Fibroblast of pulmonary artery (primary cell): ENCODE measurements at regions not wholly inside any gene's neighbourhood (a gene's known extent, or its start where the extent isn't known, plus 50 kb on each side); places are given as distances from the start of the nearest gene placed in this dataset.
"Not testable (repeated sequence)": the region's sequence is repeated elsewhere in the genome, so short reads cannot be mapped to it uniquely, and the experiment has no call there.

Source experiments
- DNase-seq: peaks from one replicate; pipeline ENCODE4 v3.0.0-alpha.2; 2010; ENCODE audit warnings: low read depth
- H3K4me3 ChIP-seq: replicated peaks from 2 replicates; pipeline ENCODE4 v1.5.1; 2011; ENCODE audit warnings: low read depth, mild to moderate bottlenecking, control low read depth, low read length, moderate library complexity
- CTCF ChIP-seq: IDR thresholded peaks from 2 replicates; pipeline ENCODE4 v1.5.1; 2011; ENCODE audit warnings: mild to moderate bottlenecking, control low read depth, low read length, inconsistent platforms; ENCODE audit errors: missing control alignments

- TF ChIP-seq CTCF: no peak
- DNase-seq: no peak
- H3K4me3 ChIP-seq: no peak overlapping the region
Observed at GRCh38 chr2:16202266-16203020, 262.1 kb downstream of the MYCN start.

DNA sequence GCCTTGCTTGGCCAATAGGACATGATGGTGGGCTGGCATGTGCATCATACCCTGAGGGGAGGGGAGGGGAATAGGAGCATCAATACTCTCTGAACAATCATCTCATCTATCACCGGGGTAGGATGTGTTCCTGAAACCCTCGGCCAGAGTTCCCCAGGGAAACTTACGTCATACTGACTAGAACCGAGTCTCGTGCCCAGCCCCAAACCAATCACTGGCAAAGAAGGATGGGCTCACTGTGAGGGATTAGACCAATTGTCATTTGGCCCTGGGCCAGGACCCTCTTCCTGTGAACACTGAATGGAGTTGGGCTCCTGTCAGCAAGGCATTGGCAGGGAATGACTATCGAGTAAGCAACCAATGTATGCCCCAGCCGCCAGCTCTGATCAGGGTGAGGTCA lies 261.5 kb downstream of the MYCN start:
- H3K4me3 ChIP-seq: no peak overlapping the region
- no peak for DNase-seq
- TF ChIP-seq CTCF: no peak

DNA sequence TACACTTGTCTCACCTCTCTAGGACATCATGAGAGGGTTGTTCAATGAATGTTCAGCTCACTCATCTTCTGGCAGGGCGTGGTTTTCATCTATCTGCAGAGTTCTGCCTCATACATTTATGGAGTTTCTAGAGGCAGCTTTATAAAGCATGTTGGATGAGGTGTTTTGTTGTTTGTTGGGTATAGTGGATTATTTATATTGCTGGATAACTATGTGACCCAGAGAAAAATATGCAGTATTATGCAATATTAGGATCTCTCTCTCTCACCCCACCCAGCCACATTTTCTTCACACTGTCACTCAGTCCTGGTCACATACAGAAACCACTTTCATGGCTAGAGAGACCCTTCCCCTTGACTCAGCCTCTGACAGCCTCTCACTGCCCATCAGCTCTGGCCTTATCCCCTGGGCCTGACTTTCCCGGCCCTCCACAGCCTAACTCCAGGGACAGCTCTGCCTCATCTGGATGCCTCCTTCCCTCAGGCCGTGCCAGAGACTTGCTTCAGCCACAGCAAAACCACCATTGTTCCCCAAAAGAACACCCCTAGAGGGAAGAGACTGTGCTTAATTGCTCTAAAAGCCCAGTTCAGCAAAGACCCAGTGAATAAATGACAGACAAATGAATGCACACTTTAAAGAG lies 260.3 kb downstream of the MYCN start:
- no peak for TF ChIP-seq CTCF
- no peak for DNase-seq
- no peak overlapping the region for H3K4me3 ChIP-seq

DNA sequence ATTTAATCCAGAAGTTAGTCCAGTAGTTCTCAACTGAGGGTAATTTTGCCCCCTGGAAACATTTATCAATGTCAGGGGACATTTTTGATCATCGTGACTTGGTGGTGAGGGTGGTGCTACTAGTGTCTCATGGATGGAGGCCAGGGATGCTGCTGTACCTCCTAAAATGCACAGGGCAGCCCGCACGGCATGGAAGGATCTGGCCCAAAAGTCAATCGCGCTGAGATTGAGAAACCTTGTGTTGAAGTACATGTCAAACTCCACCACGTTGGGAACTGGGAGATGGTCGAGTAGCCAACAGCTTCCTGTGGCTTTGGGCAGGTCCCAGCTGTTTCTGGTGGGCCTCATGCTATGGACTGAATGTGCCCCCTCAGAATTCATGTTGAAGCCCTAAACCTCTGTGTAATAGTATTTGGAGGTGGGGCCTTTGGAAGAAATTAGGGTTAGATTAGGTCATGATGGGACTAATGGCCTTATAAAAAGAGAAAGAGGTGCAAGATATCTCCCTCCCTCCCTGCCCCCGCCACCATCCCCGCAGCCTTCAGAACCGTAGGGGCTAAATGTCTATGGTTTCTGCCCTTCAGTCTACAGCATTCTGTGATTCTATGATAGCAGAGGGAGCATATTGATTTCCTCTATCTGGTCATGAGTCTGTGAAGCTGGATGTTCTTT lies 259.7 kb downstream of the MYCN start:
- DNase-seq: no peak
- no peak overlapping the region for H3K4me3 ChIP-seq
- no peak for TF ChIP-seq CTCF

GRCh38 chr2:16199241-16199640 lies 258.9 kb downstream of the MYCN start:
- H3K4me3 ChIP-seq, DNase-seq: not testable (repeated sequence)

DNA sequence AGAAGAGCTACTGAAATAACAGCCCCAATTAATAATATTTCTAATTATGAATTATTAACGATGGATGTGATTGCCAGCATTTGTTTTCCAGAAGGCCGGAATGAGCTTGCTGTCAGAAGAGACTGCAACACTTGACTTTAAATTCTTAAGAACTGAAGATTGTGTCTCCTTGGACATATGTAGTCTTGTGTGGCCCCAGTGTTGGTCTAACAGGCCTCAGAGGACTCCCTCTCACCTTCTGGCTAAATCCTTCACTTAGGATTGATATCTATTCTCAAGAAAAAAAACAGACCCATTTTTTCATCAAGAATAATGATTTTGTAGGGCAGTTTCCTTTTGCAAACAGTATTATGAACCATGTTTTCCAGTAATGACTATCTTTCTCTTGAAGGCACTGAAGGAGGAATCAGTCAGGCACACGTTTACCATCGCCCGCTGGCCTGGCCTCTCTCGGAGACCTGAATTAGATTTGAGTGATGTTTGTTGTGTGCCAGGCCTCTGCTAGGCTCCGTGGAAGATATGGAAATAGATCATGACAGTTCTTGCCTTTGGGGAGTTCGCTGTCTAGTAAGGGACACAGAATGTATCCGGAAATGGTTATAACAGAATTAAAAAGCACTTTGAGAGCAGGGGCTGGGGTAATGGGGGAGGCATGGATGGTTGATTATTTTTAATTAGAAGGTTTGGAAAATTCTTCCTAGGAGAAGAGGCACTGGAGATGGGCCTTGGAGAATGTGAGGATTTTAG lies 258.0 kb downstream of the MYCN start:
- DNase-seq: no peak
- no peak for TF ChIP-seq CTCF
- no peak overlapping the region for H3K4me3 ChIP-seq

DNA sequence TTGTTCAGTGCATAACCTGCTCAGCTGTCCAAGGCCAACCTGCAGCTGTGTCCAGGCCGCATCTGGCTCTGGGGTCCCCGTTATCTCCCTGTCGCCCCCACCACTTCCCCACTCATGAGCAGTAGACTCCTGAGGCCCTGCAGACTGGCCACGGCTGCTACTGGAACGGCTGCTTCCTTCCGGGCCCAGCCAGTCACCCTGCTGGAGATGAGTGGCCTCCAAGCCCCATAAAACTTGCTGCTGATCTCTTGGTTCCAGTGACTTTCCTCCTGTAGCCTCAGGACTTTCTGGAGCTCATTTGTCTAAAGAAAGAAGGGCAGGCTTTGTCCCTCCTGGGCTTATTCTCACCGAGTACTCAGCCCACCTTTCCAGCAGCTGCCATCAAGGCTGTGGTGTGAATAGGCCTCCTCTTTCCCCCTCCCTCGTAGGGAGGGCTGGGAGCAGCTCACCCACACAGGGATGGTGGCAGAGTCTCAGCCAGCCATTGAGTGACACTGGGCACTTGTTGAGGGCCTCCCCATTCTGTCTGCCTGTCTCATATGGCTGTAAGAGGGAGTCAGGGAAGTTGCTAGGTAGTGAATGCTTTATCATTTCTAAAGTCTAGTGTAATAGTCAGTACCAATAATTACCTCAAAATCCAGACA lies 257.3 kb downstream of the MYCN start:
- no peak overlapping the region for H3K4me3 ChIP-seq
- DNase-seq: no peak
- no peak for TF ChIP-seq CTCF
